HCT116 (cell line): ENCODE measurements at regions not wholly inside any gene's neighbourhood (a gene's known extent, or its start where the extent isn't known, plus 50 kb on each side); places are given as distances from the start of the nearest gene placed in this dataset.

ENCODE experiments used
- CEBPB ChIP-seq: IDR thresholded peaks from 2 replicates; pipeline ENCODE4 v1.6.1; 2012; ENCODE audit warnings: low read depth
- EZH2 ChIP-seq: fragments of 200-600 bp; sonication (generic); IDR thresholded peaks from 2 replicates; pipeline ENCODE4 v1.6.1; 2017; ENCODE audit warnings: antibody characterized with exemption, mixed run types
- EZH2phosphoT487 ChIP-seq: fragments of 200-600 bp; IDR thresholded peaks from 2 replicates; pipeline ENCODE4 v1.6.1; 2018; ENCODE audit warnings: antibody characterized with exemption, borderline replicate concordance
- POLR2A ChIP-seq: IDR thresholded peaks from 2 replicates; pipeline ENCODE4 v1.7.0; 2011; ENCODE audit warnings: borderline replicate concordance; ENCODE audit not compliant: insufficient read depth, insufficient read length; ENCODE audit errors: extremely low read depth
- POLR2AphosphoS5 ChIP-seq: IDR thresholded peaks from 2 replicates; pipeline ENCODE4 v1.6.1; 2011; ENCODE audit warnings: mild to moderate bottlenecking, low read depth, low read length, moderate library complexity
- RAD21 ChIP-seq: IDR thresholded peaks from 2 replicates; pipeline ENCODE4 v1.6.1; 2012; ENCODE audit warnings: low read depth, mild to moderate bottlenecking
- SP1 ChIP-seq: IDR thresholded peaks from 2 replicates; pipeline ENCODE4 v1.6.1; 2012; ENCODE audit warnings: low read depth
- TCF7L2 ChIP-seq: IDR thresholded peaks from 2 replicates; pipeline ENCODE4 v1.7.0; 2011; ENCODE audit warnings: borderline replicate concordance, inconsistent platforms; ENCODE audit not compliant: insufficient read depth, insufficient read length; ENCODE audit errors: extremely low read depth
- ZFX ChIP-seq: fragments of 450-650 bp; IDR thresholded peaks from 2 replicates; pipeline ENCODE4 v1.6.1; 2017
- ZNF274 ChIP-seq: fragments of 200-500 bp; sonication (Bioruptor generic); IDR thresholded peaks from 2 replicates; pipeline ENCODE4 v1.6.1; 2014; ENCODE audit warnings: mild to moderate bottlenecking, low read depth, low read length, inconsistent platforms
- TF ChIP-seq, protein P1 (sequence below), 3 experiments: fragments of 200-600 bp in 1 of 3; sonication (generic) in 1 of 3; IDR thresholded peaks in 2 of 3; conservative IDR thresholded peaks in 1 of 3; 2 replicates each; pipeline ENCODE4 v1.5.1; 2012 to 2017; ENCODE audit warnings: low read depth in 2 of 3, low read length in 2 of 3, antibody characterized with exemption in 1 of 3, borderline replicate concordance in 1 of 3, control low read depth in 1 of 3, mild to moderate bottlenecking in 1 of 3, mixed read lengths in 1 of 3, mixed run types in 1 of 3, moderate library complexity in 1 of 3; ENCODE audit not compliant: insufficient read depth in 1 of 3
- TF ChIP-seq, protein P2 (sequence below): IDR thresholded peaks from 2 replicates; pipeline ENCODE4 v1.6.1; 2011; ENCODE audit warnings: mild to moderate bottlenecking, low read length, moderate library complexity; ENCODE audit not compliant: insufficient replicate concordance; ENCODE audit errors: extremely low read depth
- TF ChIP-seq, protein P3 (sequence below): IDR thresholded peaks from 2 replicates; pipeline ENCODE4 v1.6.1; 2012; ENCODE audit warnings: low read depth

DNA sequence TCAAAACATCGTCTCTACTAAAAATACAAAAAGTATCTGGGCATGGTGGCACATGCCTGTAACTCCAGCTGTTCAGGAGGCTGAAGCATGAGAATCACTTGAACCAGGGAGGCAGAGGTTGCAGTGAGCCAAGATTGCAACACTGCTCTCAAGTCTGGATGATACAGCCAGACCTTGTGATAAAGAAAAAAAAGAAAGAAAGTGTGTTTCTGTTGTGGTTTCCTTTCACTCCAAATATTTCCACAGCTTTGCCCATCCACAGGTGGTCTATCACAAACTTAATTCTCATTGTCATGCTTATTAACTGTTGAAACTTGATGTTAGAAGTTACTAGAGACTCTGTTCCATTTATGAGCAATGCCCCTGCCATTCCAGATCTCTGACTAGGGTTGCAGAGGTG is 316.0 kb upstream of the SEMA3C start:
- TF ChIP-seq, protein P1, sequence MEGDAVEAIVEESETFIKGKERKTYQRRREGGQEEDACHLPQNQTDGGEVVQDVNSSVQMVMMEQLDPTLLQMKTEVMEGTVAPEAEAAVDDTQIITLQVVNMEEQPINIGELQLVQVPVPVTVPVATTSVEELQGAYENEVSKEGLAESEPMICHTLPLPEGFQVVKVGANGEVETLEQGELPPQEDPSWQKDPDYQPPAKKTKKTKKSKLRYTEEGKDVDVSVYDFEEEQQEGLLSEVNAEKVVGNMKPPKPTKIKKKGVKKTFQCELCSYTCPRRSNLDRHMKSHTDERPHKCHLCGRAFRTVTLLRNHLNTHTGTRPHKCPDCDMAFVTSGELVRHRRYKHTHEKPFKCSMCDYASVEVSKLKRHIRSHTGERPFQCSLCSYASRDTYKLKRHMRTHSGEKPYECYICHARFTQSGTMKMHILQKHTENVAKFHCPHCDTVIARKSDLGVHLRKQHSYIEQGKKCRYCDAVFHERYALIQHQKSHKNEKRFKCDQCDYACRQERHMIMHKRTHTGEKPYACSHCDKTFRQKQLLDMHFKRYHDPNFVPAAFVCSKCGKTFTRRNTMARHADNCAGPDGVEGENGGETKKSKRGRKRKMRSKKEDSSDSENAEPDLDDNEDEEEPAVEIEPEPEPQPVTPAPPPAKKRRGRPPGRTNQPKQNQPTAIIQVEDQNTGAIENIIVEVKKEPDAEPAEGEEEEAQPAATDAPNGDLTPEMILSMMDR (IDR thresholded peaks at IDR 0.05 in 2 of 3, conservative IDR thresholded peaks at IDR 0.05 in 1 of 3; ENCODE audit: borderline replicate concordance in 1 of 3, insufficient read depth in 1 of 3, low read depth in 2 of 3, low read length in 2 of 3): no peak
- TF ChIP-seq SP1: no peak
- TF ChIP-seq, protein P2, sequence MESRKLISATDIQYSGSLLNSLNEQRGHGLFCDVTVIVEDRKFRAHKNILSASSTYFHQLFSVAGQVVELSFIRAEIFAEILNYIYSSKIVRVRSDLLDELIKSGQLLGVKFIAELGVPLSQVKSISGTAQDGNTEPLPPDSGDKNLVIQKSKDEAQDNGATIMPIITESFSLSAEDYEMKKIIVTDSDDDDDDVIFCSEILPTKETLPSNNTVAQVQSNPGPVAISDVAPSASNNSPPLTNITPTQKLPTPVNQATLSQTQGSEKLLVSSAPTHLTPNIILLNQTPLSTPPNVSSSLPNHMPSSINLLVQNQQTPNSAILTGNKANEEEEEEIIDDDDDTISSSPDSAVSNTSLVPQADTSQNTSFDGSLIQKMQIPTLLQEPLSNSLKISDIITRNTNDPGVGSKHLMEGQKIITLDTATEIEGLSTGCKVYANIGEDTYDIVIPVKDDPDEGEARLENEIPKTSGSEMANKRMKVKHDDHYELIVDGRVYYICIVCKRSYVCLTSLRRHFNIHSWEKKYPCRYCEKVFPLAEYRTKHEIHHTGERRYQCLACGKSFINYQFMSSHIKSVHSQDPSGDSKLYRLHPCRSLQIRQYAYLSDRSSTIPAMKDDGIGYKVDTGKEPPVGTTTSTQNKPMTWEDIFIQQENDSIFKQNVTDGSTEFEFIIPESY: no peak
- no peak for TF ChIP-seq ZFX
- TF ChIP-seq POLR2AphosphoS5: no peak
- TF ChIP-seq, protein P3, sequence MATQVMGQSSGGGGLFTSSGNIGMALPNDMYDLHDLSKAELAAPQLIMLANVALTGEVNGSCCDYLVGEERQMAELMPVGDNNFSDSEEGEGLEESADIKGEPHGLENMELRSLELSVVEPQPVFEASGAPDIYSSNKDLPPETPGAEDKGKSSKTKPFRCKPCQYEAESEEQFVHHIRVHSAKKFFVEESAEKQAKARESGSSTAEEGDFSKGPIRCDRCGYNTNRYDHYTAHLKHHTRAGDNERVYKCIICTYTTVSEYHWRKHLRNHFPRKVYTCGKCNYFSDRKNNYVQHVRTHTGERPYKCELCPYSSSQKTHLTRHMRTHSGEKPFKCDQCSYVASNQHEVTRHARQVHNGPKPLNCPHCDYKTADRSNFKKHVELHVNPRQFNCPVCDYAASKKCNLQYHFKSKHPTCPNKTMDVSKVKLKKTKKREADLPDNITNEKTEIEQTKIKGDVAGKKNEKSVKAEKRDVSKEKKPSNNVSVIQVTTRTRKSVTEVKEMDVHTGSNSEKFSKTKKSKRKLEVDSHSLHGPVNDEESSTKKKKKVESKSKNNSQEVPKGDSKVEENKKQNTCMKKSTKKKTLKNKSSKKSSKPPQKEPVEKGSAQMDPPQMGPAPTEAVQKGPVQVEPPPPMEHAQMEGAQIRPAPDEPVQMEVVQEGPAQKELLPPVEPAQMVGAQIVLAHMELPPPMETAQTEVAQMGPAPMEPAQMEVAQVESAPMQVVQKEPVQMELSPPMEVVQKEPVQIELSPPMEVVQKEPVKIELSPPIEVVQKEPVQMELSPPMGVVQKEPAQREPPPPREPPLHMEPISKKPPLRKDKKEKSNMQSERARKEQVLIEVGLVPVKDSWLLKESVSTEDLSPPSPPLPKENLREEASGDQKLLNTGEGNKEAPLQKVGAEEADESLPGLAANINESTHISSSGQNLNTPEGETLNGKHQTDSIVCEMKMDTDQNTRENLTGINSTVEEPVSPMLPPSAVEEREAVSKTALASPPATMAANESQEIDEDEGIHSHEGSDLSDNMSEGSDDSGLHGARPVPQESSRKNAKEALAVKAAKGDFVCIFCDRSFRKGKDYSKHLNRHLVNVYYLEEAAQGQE: no peak
- no peak for TF ChIP-seq TCF7L2
- no peak for TF ChIP-seq EZH2
- no peak for TF ChIP-seq EZH2phosphoT487
- no peak for TF ChIP-seq RAD21
- no peak for TF ChIP-seq CEBPB
- no peak for TF ChIP-seq POLR2A
- TF ChIP-seq ZNF274: no peak
